HEK293 (cell line): ENCODE measurements at regions not wholly inside any gene's neighbourhood (a gene's known extent, or its start where the extent isn't known, plus 50 kb on each side); places are given as distances from the start of the nearest gene placed in this dataset.

Experiments
- CTCF ChIA-PET: fragments of 350-600 bp; formaldehyde crosslinking; extraction: SDS; loops from one replicate; lab custom pipeline; 2021; ENCODE audit warnings: antibody characterized with exemption; lab: Yijun Ruan, JAX
- POLR2A ChIA-PET: fragments of 300-600 bp; formaldehyde crosslinking; extraction: SDS; loops from one replicate; lab custom pipeline; 2020; ENCODE audit warnings: antibody characterized with exemption, inconsistent platforms; lab: Yijun Ruan, JAX
- H3K27ac ChIP-seq: fragments of 200-500 bp; sonication (Bioruptor generic); 2 replicates; pipeline ENCODE4 v1.5.1; 2014; ENCODE audit warnings: low read depth, low read length, control low read depth, inconsistent platforms; ENCODE audit errors: extremely low read depth
- H3K36me3 ChIP-seq, 2 experiments: fragments of 200-500 bp in 1 of 2; sonication (Bioruptor generic) in 1 of 2; 1 replicate in 1 of 2; 2 replicates in 1 of 2; pipeline ENCODE4 v1.5.1; 2014 to 2017; ENCODE audit warnings: inconsistent platforms in 2 of 2, low read length in 2 of 2; ENCODE audit not compliant: control insufficient read depth in 2 of 2, insufficient read depth in 1 of 2
- H3K4me1 ChIP-seq: fragments of 200-500 bp; sonication (Bioruptor generic); 2 replicates; pipeline ENCODE4 v1.5.1; 2014; ENCODE audit warnings: mild to moderate bottlenecking, low read length, inconsistent platforms; ENCODE audit not compliant: control insufficient read depth, insufficient read depth
- H3K4me3 ChIP-seq: 2 replicates; pipeline ENCODE4 v1.5.1; 2011; ENCODE audit warnings: low read depth, mild to moderate bottlenecking, control low read depth, low read length, moderate library complexity
- H3K9me3 ChIP-seq: fragments of 200-500 bp; sonication (Bioruptor generic); 2 replicates; pipeline ENCODE4 v1.5.1; 2014; ENCODE audit warnings: low read depth, low read length, inconsistent platforms; ENCODE audit not compliant: control insufficient read depth, insufficient read depth
- BCL11A ChIP-seq: fragments of 450-650 bp; formaldehyde crosslinking; IDR thresholded peaks from 2 replicates; pipeline ENCODE4 v1.5.1; 2016; ENCODE audit warnings: low read depth, missing biosample characterization, missing genetic modification characterization
- HOXC10 ChIP-seq: sonication (generic); formaldehyde crosslinking; IDR thresholded peaks from 2 replicates; pipeline ENCODE4 v1.8.1; 2023; ENCODE audit warnings: mild to moderate bottlenecking, missing genetic modification reagents
- IKZF3 ChIP-seq: fragments of 450-650 bp; IDR thresholded peaks from 2 replicates; pipeline ENCODE4 v1.5.0; 2018; ENCODE audit warnings: missing biosample characterization, mild to moderate bottlenecking, missing genetic modification characterization, moderate library complexity
- SP7 ChIP-seq: fragments of 450-650 bp; formaldehyde crosslinking; IDR thresholded peaks from 2 replicates; pipeline ENCODE4 v1.5.1; 2016; ENCODE audit warnings: missing biosample characterization, missing genetic modification characterization
- WT1 ChIP-seq: fragments of 450-650 bp; formaldehyde crosslinking; IDR thresholded peaks from 2 replicates; pipeline ENCODE4 v1.5.1; 2016; ENCODE audit warnings: missing biosample characterization, missing genetic modification characterization
- ZFP3 ChIP-seq: fragments of 450-650 bp; formaldehyde crosslinking; IDR thresholded peaks from 2 replicates; pipeline ENCODE4 v1.5.1; 2016; ENCODE audit warnings: low read depth, missing biosample characterization, missing genetic modification characterization
- ZNF184 ChIP-seq: fragments of 450-650 bp; IDR thresholded peaks from 2 replicates; pipeline ENCODE4 v1.5.1; 2018; ENCODE audit warnings: missing biosample characterization, mild to moderate bottlenecking, missing genetic modification characterization
- ZNF324 ChIP-seq: fragments of 450-650 bp; formaldehyde crosslinking; IDR thresholded peaks from 2 replicates; pipeline ENCODE4 v1.5.1; 2016; ENCODE audit warnings: missing biosample characterization, missing genetic modification characterization
- ZNF354C ChIP-seq: fragments of 450-650 bp; formaldehyde crosslinking; IDR thresholded peaks from 2 replicates; pipeline ENCODE4 v1.5.1; 2016; ENCODE audit warnings: missing biosample characterization, missing genetic modification characterization, low read depth, borderline replicate concordance
- ZNF548 ChIP-seq: fragments of 450-650 bp; formaldehyde crosslinking; IDR thresholded peaks from 2 replicates; pipeline ENCODE4 v1.5.1; 2016; ENCODE audit warnings: missing biosample characterization, missing genetic modification characterization
- ZNF555 ChIP-seq: fragments of 450-650 bp; formaldehyde crosslinking; conservative IDR thresholded peaks from 2 replicates; pipeline ENCODE4 v1.5.1; 2017; ENCODE audit warnings: missing biosample characterization, mild to moderate bottlenecking, missing genetic modification characterization, inconsistent platforms
- ZNF792 ChIP-seq: fragments of 450-650 bp; formaldehyde crosslinking; IDR thresholded peaks from 2 replicates; pipeline ENCODE4 v1.5.1; 2016; ENCODE audit warnings: missing biosample characterization, missing genetic modification characterization
- ZNF837 ChIP-seq: fragments of 450-650 bp; formaldehyde crosslinking; IDR thresholded peaks from 2 replicates; pipeline ENCODE4 v1.5.1; 2016; ENCODE audit warnings: missing biosample characterization, missing genetic modification characterization
- ZSCAN16 ChIP-seq: fragments of 450-650 bp; formaldehyde crosslinking; IDR thresholded peaks from 2 replicates; pipeline ENCODE4 v1.5.1; 2016; ENCODE audit warnings: missing biosample characterization, missing genetic modification characterization
- TF ChIP-seq, protein P1 (sequence below): fragments of 450-650 bp; formaldehyde crosslinking; IDR thresholded peaks from 2 replicates; pipeline ENCODE4 v1.5.1; 2016; ENCODE audit warnings: missing biosample characterization, missing genetic modification characterization, borderline replicate concordance
- TF ChIP-seq, protein P2 (sequence below): fragments of 450-650 bp; formaldehyde crosslinking; conservative IDR thresholded peaks from 2 replicates; pipeline ENCODE4 v1.5.1; 2016; ENCODE audit warnings: low read depth, missing biosample characterization, missing genetic modification characterization
- TF ChIP-seq, protein P3 (sequence below): fragments of 450-650 bp; formaldehyde crosslinking; IDR thresholded peaks from 2 replicates; pipeline ENCODE4 v1.5.1; 2016; ENCODE audit warnings: missing biosample characterization, missing genetic modification characterization
- TF ChIP-seq, protein P4 (sequence below): fragments of 450-650 bp; formaldehyde crosslinking; optimal IDR thresholded peaks from 2 replicates; pipeline ENCODE3; 2016; ENCODE audit warnings: missing biosample characterization, mild to moderate bottlenecking, missing genetic modification characterization

DNA sequence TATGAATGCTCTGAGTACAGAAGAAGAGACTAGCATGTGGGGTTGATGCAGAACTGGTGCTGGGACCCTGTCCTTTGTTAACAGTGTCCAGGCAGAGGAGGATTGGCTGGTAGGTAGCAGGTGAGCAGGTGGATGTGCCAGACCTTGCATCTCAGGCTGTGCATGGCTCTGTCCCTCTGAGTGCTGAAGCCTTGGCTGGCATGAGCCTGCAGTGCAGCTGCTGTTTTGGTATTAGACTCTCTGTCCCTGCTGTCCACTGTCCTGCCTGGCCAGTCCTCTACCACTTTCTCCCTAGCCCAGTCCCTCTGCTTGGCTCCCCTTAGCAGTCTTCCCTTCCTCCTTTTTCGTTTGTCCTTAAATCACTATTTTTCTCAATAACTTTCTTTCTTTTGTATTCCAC, 213.6 kb upstream of the ZBED5 start:
- no peaks in the 10 kb centered on the region for H3K4me1 ChIP-seq
- H3K4me3 ChIP-seq, result no peak overlapping the region
- no peak overlapping the region for H3K27ac ChIP-seq
- CTCF ChIA-PET, result interaction anchor here (0.6 to 1.3 kb wide), 4 partner anchors 11 to 716 kb away, joined by 3 to 5 read pairs (median 4); no protein-coding TSS in a partner anchor
- POLR2A ChIA-PET, result no interaction called here
- H3K9me3 ChIP-seq, result no peaks in the 10 kb centered on the region
- TF ChIP-seq WT1 (no peak), IKZF3 (no peak), SP7 (tag by site-specific recombination) (no peak), ZNF184 (tag by site-specific recombination) (no peak), ZNF324 (tag by site-specific recombination) (no peak), ZFP3 (tag by site-specific recombination) (no peak), ZNF792 (no peak), ZSCAN16 (tag by site-specific recombination) (no peak), HOXC10 (CRISPR knock-in tag) (no peak), ZNF354C (tag by site-specific recombination) (no peak), ZNF555 (tag by site-specific recombination) (no peak), ZNF548 (no peak), ZNF837 (no peak), BCL11A (tag by site-specific recombination) (no peak)
- TF ChIP-seq, protein P1, sequence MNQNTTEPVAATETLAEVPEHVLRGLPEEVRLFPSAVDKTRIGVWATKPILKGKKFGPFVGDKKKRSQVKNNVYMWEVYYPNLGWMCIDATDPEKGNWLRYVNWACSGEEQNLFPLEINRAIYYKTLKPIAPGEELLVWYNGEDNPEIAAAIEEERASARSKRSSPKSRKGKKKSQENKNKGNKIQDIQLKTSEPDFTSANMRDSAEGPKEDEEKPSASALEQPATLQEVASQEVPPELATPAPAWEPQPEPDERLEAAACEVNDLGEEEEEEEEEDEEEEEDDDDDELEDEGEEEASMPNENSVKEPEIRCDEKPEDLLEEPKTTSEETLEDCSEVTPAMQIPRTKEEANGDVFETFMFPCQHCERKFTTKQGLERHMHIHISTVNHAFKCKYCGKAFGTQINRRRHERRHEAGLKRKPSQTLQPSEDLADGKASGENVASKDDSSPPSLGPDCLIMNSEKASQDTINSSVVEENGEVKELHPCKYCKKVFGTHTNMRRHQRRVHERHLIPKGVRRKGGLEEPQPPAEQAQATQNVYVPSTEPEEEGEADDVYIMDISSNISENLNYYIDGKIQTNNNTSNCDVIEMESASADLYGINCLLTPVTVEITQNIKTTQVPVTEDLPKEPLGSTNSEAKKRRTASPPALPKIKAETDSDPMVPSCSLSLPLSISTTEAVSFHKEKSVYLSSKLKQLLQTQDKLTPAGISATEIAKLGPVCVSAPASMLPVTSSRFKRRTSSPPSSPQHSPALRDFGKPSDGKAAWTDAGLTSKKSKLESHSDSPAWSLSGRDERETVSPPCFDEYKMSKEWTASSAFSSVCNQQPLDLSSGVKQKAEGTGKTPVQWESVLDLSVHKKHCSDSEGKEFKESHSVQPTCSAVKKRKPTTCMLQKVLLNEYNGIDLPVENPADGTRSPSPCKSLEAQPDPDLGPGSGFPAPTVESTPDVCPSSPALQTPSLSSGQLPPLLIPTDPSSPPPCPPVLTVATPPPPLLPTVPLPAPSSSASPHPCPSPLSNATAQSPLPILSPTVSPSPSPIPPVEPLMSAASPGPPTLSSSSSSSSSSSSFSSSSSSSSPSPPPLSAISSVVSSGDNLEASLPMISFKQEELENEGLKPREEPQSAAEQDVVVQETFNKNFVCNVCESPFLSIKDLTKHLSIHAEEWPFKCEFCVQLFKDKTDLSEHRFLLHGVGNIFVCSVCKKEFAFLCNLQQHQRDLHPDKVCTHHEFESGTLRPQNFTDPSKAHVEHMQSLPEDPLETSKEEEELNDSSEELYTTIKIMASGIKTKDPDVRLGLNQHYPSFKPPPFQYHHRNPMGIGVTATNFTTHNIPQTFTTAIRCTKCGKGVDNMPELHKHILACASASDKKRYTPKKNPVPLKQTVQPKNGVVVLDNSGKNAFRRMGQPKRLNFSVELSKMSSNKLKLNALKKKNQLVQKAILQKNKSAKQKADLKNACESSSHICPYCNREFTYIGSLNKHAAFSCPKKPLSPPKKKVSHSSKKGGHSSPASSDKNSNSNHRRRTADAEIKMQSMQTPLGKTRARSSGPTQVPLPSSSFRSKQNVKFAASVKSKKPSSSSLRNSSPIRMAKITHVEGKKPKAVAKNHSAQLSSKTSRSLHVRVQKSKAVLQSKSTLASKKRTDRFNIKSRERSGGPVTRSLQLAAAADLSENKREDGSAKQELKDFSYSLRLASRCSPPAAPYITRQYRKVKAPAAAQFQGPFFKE, result no peak
- TF ChIP-seq, protein P2, sequence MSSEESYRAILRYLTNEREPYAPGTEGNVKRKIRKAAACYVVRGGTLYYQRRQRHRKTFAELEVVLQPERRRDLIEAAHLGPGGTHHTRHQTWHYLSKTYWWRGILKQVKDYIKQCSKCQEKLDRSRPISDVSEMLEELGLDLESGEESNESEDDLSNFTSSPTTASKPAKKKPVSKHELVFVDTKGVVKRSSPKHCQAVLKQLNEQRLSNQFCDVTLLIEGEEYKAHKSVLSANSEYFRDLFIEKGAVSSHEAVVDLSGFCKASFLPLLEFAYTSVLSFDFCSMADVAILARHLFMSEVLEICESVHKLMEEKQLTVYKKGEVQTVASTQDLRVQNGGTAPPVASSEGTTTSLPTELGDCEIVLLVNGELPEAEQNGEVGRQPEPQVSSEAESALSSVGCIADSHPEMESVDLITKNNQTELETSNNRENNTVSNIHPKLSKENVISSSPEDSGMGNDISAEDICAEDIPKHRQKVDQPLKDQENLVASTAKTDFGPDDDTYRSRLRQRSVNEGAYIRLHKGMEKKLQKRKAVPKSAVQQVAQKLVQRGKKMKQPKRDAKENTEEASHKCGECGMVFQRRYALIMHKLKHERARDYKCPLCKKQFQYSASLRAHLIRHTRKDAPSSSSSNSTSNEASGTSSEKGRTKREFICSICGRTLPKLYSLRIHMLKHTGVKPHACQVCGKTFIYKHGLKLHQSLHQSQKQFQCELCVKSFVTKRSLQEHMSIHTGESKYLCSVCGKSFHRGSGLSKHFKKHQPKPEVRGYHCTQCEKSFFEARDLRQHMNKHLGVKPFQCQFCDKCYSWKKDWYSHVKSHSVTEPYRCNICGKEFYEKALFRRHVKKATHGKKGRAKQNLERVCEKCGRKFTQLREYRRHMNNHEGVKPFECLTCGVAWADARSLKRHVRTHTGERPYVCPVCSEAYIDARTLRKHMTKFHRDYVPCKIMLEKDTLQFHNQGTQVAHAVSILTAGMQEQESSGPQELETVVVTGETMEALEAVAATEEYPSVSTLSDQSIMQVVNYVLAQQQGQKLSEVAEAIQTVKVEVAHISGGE (tag by site-specific recombination), result no peak
- TF ChIP-seq, protein P3, sequence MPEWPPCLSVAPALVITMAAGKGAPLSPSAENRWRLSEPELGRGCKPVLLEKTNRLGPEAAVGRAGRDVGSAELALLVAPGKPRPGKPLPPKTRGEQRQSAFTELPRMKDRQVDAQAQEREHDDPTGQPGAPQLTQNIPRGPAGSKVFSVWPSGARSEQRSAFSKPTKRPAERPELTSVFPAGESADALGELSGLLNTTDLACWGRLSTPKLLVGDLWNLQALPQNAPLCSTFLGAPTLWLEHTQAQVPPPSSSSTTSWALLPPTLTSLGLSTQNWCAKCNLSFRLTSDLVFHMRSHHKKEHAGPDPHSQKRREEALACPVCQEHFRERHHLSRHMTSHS, result no peak
- TF ChIP-seq, protein P4, sequence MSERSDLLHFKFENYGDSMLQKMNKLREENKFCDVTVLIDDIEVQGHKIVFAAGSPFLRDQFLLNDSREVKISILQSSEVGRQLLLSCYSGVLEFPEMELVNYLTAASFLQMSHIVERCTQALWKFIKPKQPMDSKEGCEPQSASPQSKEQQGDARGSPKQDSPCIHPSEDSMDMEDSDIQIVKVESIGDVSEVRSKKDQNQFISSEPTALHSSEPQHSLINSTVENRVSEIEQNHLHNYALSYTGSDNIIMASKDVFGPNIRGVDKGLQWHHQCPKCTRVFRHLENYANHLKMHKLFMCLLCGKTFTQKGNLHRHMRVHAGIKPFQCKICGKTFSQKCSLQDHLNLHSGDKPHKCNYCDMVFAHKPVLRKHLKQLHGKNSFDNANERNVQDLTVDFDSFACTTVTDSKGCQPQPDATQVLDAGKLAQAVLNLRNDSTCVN (tag by site-specific recombination), result no peak
- no peaks in the 10 kb centered on the region for H3K36me3 ChIP-seq
